ENCODE measurements at regions not wholly inside any gene's neighbourhood (a gene's known extent, or its start where the extent isn't known, plus 50 kb on each side); places are given as distances from the start of the nearest gene placed in this dataset.

- Histone ChIP-seq H3K27ac (no peak overlapping the region), H3K4me1 (no peaks in the 10 kb centered on the region), H3K4me3 (no peak overlapping the region), H3K27me3 (no peaks in the 10 kb centered on the region), H3K36me3 (no peaks in the 10 kb centered on the region), H3K9me3 (no peaks in the 10 kb centered on the region)
- TF ChIP-seq POLR2AphosphoS5 (IDR thresholded peaks at IDR 0.05) (no peak), EP300 (IDR thresholded peaks at IDR 0.05) (no peak)
- intact Hi-C loops (cut with DNase I): no loop called here
- 68% methylated on average over 3 of the region's 3 CpGs for WGBS, 2 donors
- no peak for DNase-seq
Observed at GRCh38 chr1:177849579-177850290, 120.1 kb downstream of the SEC16B start.

GRCh38 chr1:177849130-177849529 is 120.7 kb downstream of the SEC16B start:
- Histone ChIP-seq H3K4me3 (no peak overlapping the region), H3K27ac (no peak overlapping the region), H3K36me3 (no peaks in the 10 kb centered on the region), H3K9me3 (no peaks in the 10 kb centered on the region), H3K27me3 (no peaks in the 10 kb centered on the region), H3K4me1 (no peaks in the 10 kb centered on the region)
- TF ChIP-seq, protein P1, sequence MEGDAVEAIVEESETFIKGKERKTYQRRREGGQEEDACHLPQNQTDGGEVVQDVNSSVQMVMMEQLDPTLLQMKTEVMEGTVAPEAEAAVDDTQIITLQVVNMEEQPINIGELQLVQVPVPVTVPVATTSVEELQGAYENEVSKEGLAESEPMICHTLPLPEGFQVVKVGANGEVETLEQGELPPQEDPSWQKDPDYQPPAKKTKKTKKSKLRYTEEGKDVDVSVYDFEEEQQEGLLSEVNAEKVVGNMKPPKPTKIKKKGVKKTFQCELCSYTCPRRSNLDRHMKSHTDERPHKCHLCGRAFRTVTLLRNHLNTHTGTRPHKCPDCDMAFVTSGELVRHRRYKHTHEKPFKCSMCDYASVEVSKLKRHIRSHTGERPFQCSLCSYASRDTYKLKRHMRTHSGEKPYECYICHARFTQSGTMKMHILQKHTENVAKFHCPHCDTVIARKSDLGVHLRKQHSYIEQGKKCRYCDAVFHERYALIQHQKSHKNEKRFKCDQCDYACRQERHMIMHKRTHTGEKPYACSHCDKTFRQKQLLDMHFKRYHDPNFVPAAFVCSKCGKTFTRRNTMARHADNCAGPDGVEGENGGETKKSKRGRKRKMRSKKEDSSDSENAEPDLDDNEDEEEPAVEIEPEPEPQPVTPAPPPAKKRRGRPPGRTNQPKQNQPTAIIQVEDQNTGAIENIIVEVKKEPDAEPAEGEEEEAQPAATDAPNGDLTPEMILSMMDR (IDR thresholded peaks at IDR 0.05): no peak
- no peak for TF ChIP-seq POLR2AphosphoS5 (IDR thresholded peaks at IDR 0.05)
- no peak for TF ChIP-seq EP300 (IDR thresholded peaks at IDR 0.05)
- TF ChIP-seq POLR2A (IDR thresholded peaks at IDR 0.05): no peak
- intact Hi-C loops (cut with DNase I): no loop called here
- DNase-seq: no peak

- DNase-seq: no peak
- WGBS, 2 donors: 46 to 76% methylated on average over 4 of the region's 4 CpGs
- no peaks in the 10 kb centered on the region for H3K4me1 ChIP-seq
- no peaks in the 10 kb centered on the region for H3K9me3 ChIP-seq
- TF ChIP-seq POLR2AphosphoS5 (IDR thresholded peaks at IDR 0.05): no peak
- TF ChIP-seq EP300 (IDR thresholded peaks at IDR 0.05): no peak
- no peak for TF ChIP-seq POLR2A (IDR thresholded peaks at IDR 0.05)
- TF ChIP-seq, protein P1 (IDR thresholded peaks at IDR 0.05): no peak
- no peak overlapping the region for H3K27ac ChIP-seq
- H3K27me3 ChIP-seq: no peaks in the 10 kb centered on the region
- no peak overlapping the region for H3K4me3 ChIP-seq
- H3K36me3 ChIP-seq: no peaks in the 10 kb centered on the region
- intact Hi-C loops (cut with DNase I): no loop called here
Observed at GRCh38 chr1:177848577-177848976, 121.3 kb downstream of the SEC16B start.

- no peak for DNase-seq
- WGBS, 2 donors: 82 to 86% methylated on average over 5 of the region's 5 CpGs
- no peaks in the 10 kb centered on the region for H3K36me3 ChIP-seq
- no peak overlapping the region for H3K27ac ChIP-seq
- H3K9me3 ChIP-seq: no peaks in the 10 kb centered on the region
- TF ChIP-seq POLR2AphosphoS5 (IDR thresholded peaks at IDR 0.05): no peak
- TF ChIP-seq POLR2A (IDR thresholded peaks at IDR 0.05): no peak
- TF ChIP-seq EP300 (IDR thresholded peaks at IDR 0.05): no peak
- TF ChIP-seq, protein P1 (IDR thresholded peaks at IDR 0.05): no peak
- intact Hi-C loops (cut with DNase I): no loop called here
- H3K4me3 ChIP-seq: no peak overlapping the region
- H3K4me1 ChIP-seq: no peaks in the 10 kb centered on the region
- H3K27me3 ChIP-seq: no peaks in the 10 kb centered on the region
Observed at GRCh38 chr1:177847843-177848242, 122.0 kb downstream of the SEC16B start.

GRCh38 chr1:177838907-177839485 is 130.9 kb downstream of the SEC16B start:
- intact Hi-C loops (cut with DNase I): no loop called here
- no peak for DNase-seq
- no peaks in the 10 kb centered on the region for H3K9me3 ChIP-seq
- H3K36me3 ChIP-seq: no peaks in the 10 kb centered on the region
- TF ChIP-seq POLR2A (IDR thresholded peaks at IDR 0.05) (no peak), EP300 (IDR thresholded peaks at IDR 0.05) (no peak)
- H3K27ac ChIP-seq: no peak overlapping the region
- H3K4me3 ChIP-seq: no peak overlapping the region
- no peaks in the 10 kb centered on the region for H3K27me3 ChIP-seq
- no peaks in the 10 kb centered on the region for H3K4me1 ChIP-seq
- 80 to 89% methylated on average over 8 of the region's 8 CpGs for WGBS, 2 donors
